AG09319 (cell line): ENCODE measurements at regions not wholly inside any gene's neighbourhood (a gene's known extent, or its start where the extent isn't known, plus 50 kb on each side); places are given as distances from the start of the nearest gene placed in this dataset.
"Not testable (repeated sequence)": the region's sequence is repeated elsewhere in the genome, so short reads cannot be mapped to it uniquely, and the experiment has no call there.

ENCODE experiments used
- DNase-seq: peaks from one replicate; pipeline ENCODE4 v3.0.0-alpha.2; 2010; ENCODE audit warnings: low read depth; ENCODE audit errors: extremely low read depth
- CTCF ChIP-seq: IDR thresholded peaks from 2 replicates; pipeline ENCODE4 v1.5.1; 2011; ENCODE audit warnings: low read depth, mild to moderate bottlenecking, inconsistent platforms, low read length, moderate library complexity

- TF ChIP-seq CTCF = no peak
- no peak for DNase-seq
These were observed 118.9 kb downstream of the MTHFS start for GRCh38 chr15:79777916-79778315.

GRCh38 chr15:79778378-79778990, 118.3 kb downstream of the MTHFS start:
- DNase-seq = no peak
- no peak for TF ChIP-seq CTCF

GRCh38 chr15:79779746-79780145, 117.1 kb downstream of the MTHFS start:
- no peak for DNase-seq
- TF ChIP-seq CTCF = no peak

GRCh38 chr15:79782307-79782706, 114.5 kb downstream of the MTHFS start:
- DNase-seq = not testable (repeated sequence)
